Cardiac fibroblast (primary cell): ENCODE measurements at regions not wholly inside any gene's neighbourhood (a gene's known extent, or its start where the extent isn't known, plus 50 kb on each side); places are given as distances from the start of the nearest gene placed in this dataset.
"Not testable (repeated sequence)": the region's sequence is repeated elsewhere in the genome, so short reads cannot be mapped to it uniquely, and the experiment has no call there.

Experiments used
- DNase-seq, 2 donors: peaks; one replicate each; pipeline versions ENCODE4 v3.0.0 to v3.0.0-alpha.2; 2010; ENCODE audit warnings: low read depth in 2 of 2
- H3K4me3 ChIP-seq, 2 donors: replicated peaks in 1 of 2; 1 replicate in 1 of 2; 2 replicates in 1 of 2; pipeline ENCODE4 v1.5.1; 2011; ENCODE audit warnings: low read depth in 2 of 2, low read length in 2 of 2, mild to moderate bottlenecking in 2 of 2, moderate library complexity in 1 of 2
- CTCF ChIP-seq: IDR thresholded peaks from one replicate; pipeline ENCODE4 v1.5.1; 2011; ENCODE audit warnings: low read depth, mild to moderate bottlenecking, low read length, inconsistent platforms

- TF ChIP-seq CTCF = no peak
- DNase-seq = no peak
- no peak overlapping the region for H3K4me3 ChIP-seq
These were observed 313.9 kb downstream of the KLF12 start for GRCh38 chr13:73820285-73820684.

- H3K4me3 ChIP-seq = no peak overlapping the region
- DNase-seq = no peak
- TF ChIP-seq CTCF = no peak
These were observed 314.5 kb downstream of the KLF12 start for GRCh38 chr13:73819711-73820110.

- no peak overlapping the region for H3K4me3 ChIP-seq
- no peak for TF ChIP-seq CTCF
- no peak for DNase-seq
These were observed 317.5 kb downstream of the KLF12 start for GRCh38 chr13:73816702-73817101.

GRCh38 chr13:73815796-73816195 is 318.4 kb downstream of the KLF12 start:
- DNase-seq = no peak
- TF ChIP-seq CTCF = no peak

GRCh38 chr13:73810647-73811046 is 323.6 kb downstream of the KLF12 start:
- DNase-seq = no peak
- no peak overlapping the region for H3K4me3 ChIP-seq
- no peak for TF ChIP-seq CTCF

More at GRCh38 chr13:73815796-73816195, 318.4 kb downstream of the KLF12 start:
- H3K4me3 ChIP-seq = no peak overlapping the region

- no peak overlapping the region for H3K4me3 ChIP-seq
- TF ChIP-seq CTCF = no peak
- peak; percentile 18 to 48 for DNase-seq
These were observed 324.6 kb downstream of the KLF12 start for GRCh38 chr13:73809561-73809960.

GRCh38 chr13:73808318-73808717 is 325.9 kb downstream of the KLF12 start:
- H3K4me3 ChIP-seq = no peak overlapping the region
- no peak for DNase-seq
- no peak for TF ChIP-seq CTCF

- not testable (repeated sequence) for DNase-seq, H3K4me3 ChIP-seq
These were observed 328.8 kb downstream of the KLF12 start for GRCh38 chr13:73805326-73805958.
